K562 (cell line): ENCODE measurements at regions not wholly inside any gene's neighbourhood (a gene's known extent, or its start where the extent isn't known, plus 50 kb on each side); places are given as distances from the start of the nearest gene placed in this dataset.

Experiments
- ATAC-seq: fragments of 200-7000 bp; cut with Tn5 transposase; 3 replicates; pipeline ENCODE4 v1.9.1; 2020; ENCODE audit warnings: moderate library complexity
- BruUV-seq: library from RNA; stranded (reverse); fragments of 400-500 nt; replicated peaks from 2 replicates; lab custom pipeline; 2021; lab: Mats Ljungman, UMichigan
- CTCF ChIA-PET: fragments of 300-600 bp; formaldehyde crosslinking; extraction: SDS; loops from one replicate; lab custom pipeline; 2021; ENCODE audit warnings: low intra/inter-chr PET ratio; lab: Yijun Ruan, JAX
- POLR2A ChIA-PET: fragments of 300-600, 350-650 bp; sonication (Branson Sonifier 250); formaldehyde crosslinking; extraction: SDS; loops from one replicate; lab custom pipeline; 2021; ENCODE audit warnings: antibody characterized with exemption, inconsistent platforms; lab: Yijun Ruan, JAX
- DNase-seq, 4 experiments: peaks; one replicate each; pipeline versions ENCODE4 v3.0.0 to v3.0.0-alpha.2; 2011 to 2018; ENCODE audit warnings: low spot score in 3 of 4, mixed read lengths in 3 of 4; ENCODE audit errors: extremely low read depth in 1 of 4
- FAIRE-seq: peaks from 2 replicates; lab custom pipeline; 2011; peaks lifted over from hg19 to GRCh38; lab: Jason Lieb, UNC
- H2AFZ ChIP-seq: 2 replicates; pipeline ENCODE4 v1.6.0; 2011; ENCODE audit warnings: low read depth, low read length, control low read depth, inconsistent platforms
- H3K27ac ChIP-seq: fragments of 200-600 bp; 3 replicates; pipeline ENCODE4 v1.8.0; 2011; ENCODE audit warnings: low read depth, mild to moderate bottlenecking, control low read depth, inconsistent platforms, low read length, moderate library complexity, mixed read lengths; ENCODE audit errors: extremely low read depth
- H3K27me3 ChIP-seq, 2 experiments: fragments of 300-600 bp in 1 of 2; 2 replicates in 1 of 2; 3 replicates in 1 of 2; pipeline versions ENCODE4 v1.6.0 to v1.8.0; 2011; ENCODE audit warnings: inconsistent platforms in 2 of 2, low read length in 2 of 2, mild to moderate bottlenecking in 1 of 2, mixed read lengths in 1 of 2, moderate library complexity in 1 of 2; ENCODE audit not compliant: control insufficient read depth in 2 of 2, insufficient read depth in 2 of 2
- H3K36me3 ChIP-seq: fragments of 300-600 bp; 3 replicates; pipeline ENCODE4 v1.8.0; 2011; ENCODE audit warnings: mild to moderate bottlenecking, low read length, inconsistent platforms; ENCODE audit not compliant: control insufficient read depth, insufficient read depth
- H3K4me1 ChIP-seq, 2 experiments: fragments of 200-600 bp in 1 of 2; replicated peaks in 1 of 2; 2 replicates in 1 of 2; 3 replicates in 1 of 2; pipeline versions ENCODE4 v1.5.1 to v1.8.0; 2011; ENCODE audit warnings: inconsistent platforms in 2 of 2, low read length in 2 of 2, mild to moderate bottlenecking in 1 of 2, mixed read lengths in 1 of 2, moderate library complexity in 1 of 2; ENCODE audit not compliant: control insufficient read depth in 2 of 2, insufficient read depth in 2 of 2
- H3K4me2 ChIP-seq: 2 replicates; pipeline ENCODE4 v1.6.1; 2011; ENCODE audit warnings: low read length, control low read depth, inconsistent platforms, mixed read lengths; ENCODE audit not compliant: insufficient read depth
- H3K4me3 ChIP-seq: fragments of 200-600 bp; sonication (generic), shearing (Covaris generic); 2 replicates; pipeline ENCODE4 v1.5.1; 2016; ENCODE audit warnings: control low read depth, inconsistent platforms
- H3K79me2 ChIP-seq: fragments of 200-600 bp; 3 replicates; pipeline ENCODE4 v1.8.0; 2011; ENCODE audit warnings: low read length, inconsistent platforms; ENCODE audit not compliant: control insufficient read depth, insufficient read depth
- H3K9ac ChIP-seq, 2 experiments: 2 replicates each; pipeline versions ENCODE4 v1.6.0 to v1.6.1; 2011; ENCODE audit warnings: low read depth in 2 of 2, low read length in 2 of 2, control low read depth in 1 of 2, inconsistent platforms in 1 of 2, mild to moderate bottlenecking in 1 of 2, mixed read lengths in 1 of 2; ENCODE audit not compliant: insufficient read depth in 1 of 2
- H3K9me1 ChIP-seq: one replicate; pipeline ENCODE4 v1.6.0; 2011; ENCODE audit warnings: inconsistent platforms, mild to moderate bottlenecking, low read length, moderate library complexity; ENCODE audit not compliant: control insufficient read depth, insufficient read depth
- H3K9me3 ChIP-seq: replicated peaks from 2 replicates; pipeline ENCODE4 v1.5.1; 2011; ENCODE audit warnings: low read depth, low read length, inconsistent platforms; ENCODE audit not compliant: control insufficient read depth, insufficient read depth
- H4K20me1 ChIP-seq: replicated peaks from 2 replicates; pipeline ENCODE4 v1.6.1; 2011; ENCODE audit warnings: low read length, inconsistent platforms, mixed read lengths; ENCODE audit not compliant: control insufficient read depth, insufficient read depth
- CLOCK ChIP-seq: fragments of 250-450 bp; sonication (Bioruptor Pico); IDR thresholded peaks from 2 replicates; pipeline ENCODE4 v1.4.0; 2020; ENCODE audit warnings: mild to moderate bottlenecking, moderate library complexity, borderline replicate concordance
- JUNB ChIP-seq: fragments of 450-650 bp; formaldehyde crosslinking; conservative IDR thresholded peaks from 2 replicates; pipeline ENCODE4 v1.4.0; 2020; ENCODE audit warnings: mild to moderate bottlenecking
- KLF10 ChIP-seq: fragments of 250-450 bp; sonication (Bioruptor Pico); IDR thresholded peaks from 2 replicates; pipeline ENCODE4 v1.6.1; 2021; ENCODE audit warnings: matching md5 sums
- MYNN ChIP-seq, 2 experiments: sonication (generic); formaldehyde crosslinking in 1 of 2; IDR thresholded peaks; 2 replicates each; pipeline versions ENCODE4 v1.5.0 to v1.6.1; 2016 to 2020; ENCODE audit warnings: antibody characterized with exemption in 1 of 2, missing genetic modification reagents in 1 of 2
- SP2 ChIP-seq: IDR thresholded peaks from 2 replicates; pipeline ENCODE4 v1.6.1; 2011; ENCODE audit warnings: mild to moderate bottlenecking, low read depth, low read length, moderate library complexity; ENCODE audit not compliant: poor library complexity, severe bottlenecking; ENCODE audit errors: extremely low read depth
- SREBF2 ChIP-seq: sonication (generic); formaldehyde crosslinking; IDR thresholded peaks from 2 replicates; pipeline ENCODE4 v1.4.0; 2020; ENCODE audit warnings: mild to moderate bottlenecking, missing genetic modification reagents
- ZBTB8A ChIP-seq: fragments of 450-650 bp; IDR thresholded peaks from 2 replicates; pipeline ENCODE4 v1.6.1; 2018; ENCODE audit warnings: mild to moderate bottlenecking, moderate library complexity; ENCODE audit not compliant: partially characterized antibody
- ZNF146 ChIP-seq: IDR thresholded peaks from one replicate; pipeline ENCODE4 v1.6.1; 2018; ENCODE audit warnings: missing compliant biosample characterization; ENCODE audit not compliant: unreplicated experiment
- ZNF512 ChIP-seq: IDR thresholded peaks from 2 replicates; pipeline ENCODE4 v1.6.1; 2016; ENCODE audit warnings: missing genetic modification characterization, missing compliant biosample characterization
- WGBS: fragments of 100-300 bp; shearing (Covaris generic); methylation state at CpG from one replicate; pipeline ENCODE4 v1.1.6; 2016; ENCODE audit warnings: low coverage, mixed read lengths; ENCODE audit not compliant: insufficient coverage; ENCODE audit errors: missing lambda C conversion rate; 5-methylcytosine and 5-hydroxymethylcytosine counted together
- in situ Hi-C: fragments of 300-500 bp; cut with MboI; formaldehyde crosslinking; loops from 4 replicates; pipeline ENCODE4 v1.15.0; 2018; ENCODE audit warnings: inconsistent platforms, mixed read lengths
- intact Hi-C: fragments of 100-400 bp; cut with micrococcal nuclease; formaldehyde crosslinking; loops from 2 replicates; pipeline ENCODE4 v1.14.2; 2022
- TF ChIP-seq, protein P1 (sequence below): fragments of 450-650 bp; IDR thresholded peaks from one replicate; pipeline ENCODE4 v1.6.1; 2018; ENCODE audit warnings: mild to moderate bottlenecking, moderate library complexity; ENCODE audit not compliant: partially characterized antibody
- TF ChIP-seq, protein P2 (sequence below): sonication (generic); IDR thresholded peaks from 2 replicates; pipeline ENCODE4 v1.6.1; 2016

- TF ChIP-seq, protein P1, sequence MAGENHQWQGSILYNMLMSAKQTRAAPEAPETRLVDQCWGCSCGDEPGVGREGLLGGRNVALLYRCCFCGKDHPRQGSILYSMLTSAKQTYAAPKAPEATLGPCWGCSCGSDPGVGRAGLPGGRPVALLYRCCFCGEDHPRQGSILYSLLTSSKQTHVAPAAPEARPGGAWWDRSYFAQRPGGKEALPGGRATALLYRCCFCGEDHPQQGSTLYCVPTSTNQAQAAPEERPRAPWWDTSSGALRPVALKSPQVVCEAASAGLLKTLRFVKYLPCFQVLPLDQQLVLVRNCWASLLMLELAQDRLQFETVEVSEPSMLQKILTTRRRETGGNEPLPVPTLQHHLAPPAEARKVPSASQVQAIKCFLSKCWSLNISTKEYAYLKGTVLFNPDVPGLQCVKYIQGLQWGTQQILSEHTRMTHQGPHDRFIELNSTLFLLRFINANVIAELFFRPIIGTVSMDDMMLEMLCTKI: no peak
These were observed 487.5 kb upstream of the TMEM132C start (continued) for GRCh38 chr12:127779301-127780045.

DNA sequence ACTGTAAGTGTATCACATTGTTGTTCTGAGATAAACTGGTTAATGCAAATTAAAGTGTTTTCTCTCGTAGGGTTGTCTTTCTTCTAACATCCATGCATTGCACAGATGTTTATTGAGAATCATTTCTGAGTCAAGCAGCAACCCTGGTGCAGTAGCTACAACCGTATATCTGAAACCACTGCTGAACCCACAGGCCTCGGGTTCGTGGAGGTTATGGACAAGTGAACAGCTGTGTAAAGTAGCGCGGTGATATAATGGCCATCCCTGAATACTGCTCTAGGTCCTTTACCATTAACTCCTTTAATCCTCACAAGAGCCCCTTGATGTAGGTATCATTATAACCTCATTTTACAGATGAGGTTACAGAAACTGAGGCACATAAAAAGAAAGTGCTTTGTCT lies 486.1 kb upstream of the TMEM132C start:
- Histone ChIP-seq H3K9me3 (no peaks in the 10 kb centered on the region; the same call in 1 of the 2 replicates), H3K4me3 (no peak overlapping the region), H3K36me3 (no peaks in the 10 kb centered on the region), H3K9me1 (no peaks in the 10 kb centered on the region), H3K4me1 (no peaks in the 10 kb centered on the region), H3K27me3 (no peaks in the 10 kb centered on the region), H2AFZ (no peak overlapping the region), H4K20me1 (no peaks in the 10 kb centered on the region), H3K27ac (no peak overlapping the region)
- intact Hi-C loops: no loop called here
- ChIA-PET POLR2A (no interaction called here), CTCF (no interaction called here)
- no TSS peak for BruUV-seq
- WGBS: 0% methylated on average over 5 of the region's 6 CpGs
- ATAC-seq (no peak), DNase-seq (no peak)
- in situ Hi-C loops: no loop called here
- TF ChIP-seq, protein P2, sequence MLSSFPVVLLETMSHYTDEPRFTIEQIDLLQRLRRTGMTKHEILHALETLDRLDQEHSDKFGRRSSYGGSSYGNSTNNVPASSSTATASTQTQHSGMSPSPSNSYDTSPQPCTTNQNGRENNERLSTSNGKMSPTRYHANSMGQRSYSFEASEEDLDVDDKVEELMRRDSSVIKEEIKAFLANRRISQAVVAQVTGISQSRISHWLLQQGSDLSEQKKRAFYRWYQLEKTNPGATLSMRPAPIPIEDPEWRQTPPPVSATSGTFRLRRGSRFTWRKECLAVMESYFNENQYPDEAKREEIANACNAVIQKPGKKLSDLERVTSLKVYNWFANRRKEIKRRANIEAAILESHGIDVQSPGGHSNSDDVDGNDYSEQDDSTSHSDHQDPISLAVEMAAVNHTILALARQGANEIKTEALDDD: no peak
- TF ChIP-seq SREBF2: no peak
- TF ChIP-seq SP2: no peak
- TF ChIP-seq ZNF512 (tag): no peak
- no peak for TF ChIP-seq KLF10 (CRISPR knock-in tag)
- TF ChIP-seq ZNF146 (CRISPR knock-in tag): no peak
- TF ChIP-seq MYNN (IDR thresholded peaks at IDR 0.05): no peak
- no peak for TF ChIP-seq MYNN (CRISPR knock-in tag; IDR thresholded peaks at IDR 0.05)
- no peak for TF ChIP-seq CLOCK (CRISPR knock-in tag)
- no peak for TF ChIP-seq ZBTB8A
- no peak for TF ChIP-seq JUNB (CRISPR knock-in tag)
- TF ChIP-seq, all 486 proteins: peak for 0
- no peak for FAIRE-seq
- Histone ChIP-seq H3K4me2 (no peak overlapping the region), H3K79me2 (no peaks in the 10 kb centered on the region), H3K9ac (no peak overlapping the region)
